HepG2 (cell line): ENCODE measurements at regions not wholly inside any gene's neighbourhood (a gene's known extent, or its start where the extent isn't known, plus 50 kb on each side); places are given as distances from the start of the nearest gene placed in this dataset.

Experiments
- ATAC-seq: fragments of 200-7000 bp; cut with Tn5 transposase; 3 replicates; pipeline ENCODE4 v1.9.1; 2020; ENCODE audit warnings: mild to moderate bottlenecking, moderate library complexity
- BruUV-seq: library from RNA; stranded (reverse); fragments of 400-500 nt; replicated peaks from 2 replicates; lab custom pipeline; 2021; lab: Mats Ljungman, UMichigan
- CTCF ChIA-PET: fragments of 300-600 bp; formaldehyde crosslinking; extraction: SDS; loops from one replicate; lab custom pipeline; 2021; ENCODE audit warnings: low total read pairs, inconsistent platforms, low intra/inter-chr PET ratio; lab: Yijun Ruan, JAX
- POLR2A ChIA-PET: fragments of 350-600 bp; sonication (Branson Sonifier 250); formaldehyde crosslinking; loops from one replicate; lab custom pipeline; 2020; ENCODE audit warnings: antibody characterized with exemption, inconsistent platforms; lab: Yijun Ruan, JAX
- DNase-seq: peaks from one replicate; pipeline ENCODE4 v3.0.0-alpha.2; 2015; ENCODE audit warnings: low spot score
- FAIRE-seq: peaks from 3 replicates; lab custom pipeline; 2011; peaks lifted over from hg19 to GRCh38; lab: Jason Lieb, UNC
- H2AFZ ChIP-seq: one replicate; pipeline ENCODE4 v1.6.1; 2011; ENCODE audit warnings: low read length, inconsistent platforms
- H3K27ac ChIP-seq: fragments of 300-600 bp; 3 replicates; pipeline ENCODE4 v1.8.0; 2011; ENCODE audit warnings: mixed run types, mild to moderate bottlenecking, mixed read lengths, low read length, inconsistent platforms; ENCODE audit not compliant: insufficient read depth; ENCODE audit errors: extremely low read length
- H3K27me3 ChIP-seq, 2 experiments: fragments of 200-600 bp in 1 of 2; 2 replicates in 1 of 2; 3 replicates in 1 of 2; pipeline versions ENCODE4 v1.6.0 to v1.8.0; 2011; ENCODE audit warnings: low read length in 2 of 2, mild to moderate bottlenecking in 2 of 2, moderate library complexity in 2 of 2, inconsistent platforms in 1 of 2; ENCODE audit not compliant: insufficient read depth in 2 of 2, control insufficient read depth in 1 of 2
- H3K36me3 ChIP-seq, 2 experiments: fragments of 200-600 bp in 1 of 2; replicated peaks in 1 of 2; 2 replicates in 1 of 2; 3 replicates in 1 of 2; pipeline versions ENCODE4 v1.5.1 to v1.8.0; 2011; ENCODE audit warnings: low read length in 2 of 2, inconsistent platforms in 1 of 2; ENCODE audit not compliant: insufficient read depth in 2 of 2, control insufficient read depth in 1 of 2
- H3K4me1 ChIP-seq: 2 replicates; pipeline ENCODE4 v1.5.1; 2012; ENCODE audit warnings: low read length, inconsistent platforms; ENCODE audit not compliant: insufficient read depth
- H3K4me2 ChIP-seq: 2 replicates; pipeline ENCODE4 v1.6.0; 2011; ENCODE audit warnings: low read depth, low read length, inconsistent platforms
- H3K4me3 ChIP-seq, 3 experiments: fragments of 200-600 bp in 1 of 3; sonication (generic), shearing (Covaris generic) in 1 of 3; replicated peaks in 1 of 3; 2 replicates each; pipeline ENCODE4 v1.5.1; 2011 to 2016; ENCODE audit warnings: low read length in 3 of 3, inconsistent platforms in 2 of 3, low read depth in 2 of 3, mild to moderate bottlenecking in 2 of 3, control low read depth in 1 of 3, mixed read lengths in 1 of 3; ENCODE audit not compliant: insufficient read depth in 1 of 3
- H3K79me2 ChIP-seq: one replicate; pipeline ENCODE4 v1.6.1; 2011; ENCODE audit warnings: low read length, inconsistent platforms; ENCODE audit not compliant: insufficient read depth
- H3K9ac ChIP-seq: 2 replicates; pipeline ENCODE4 v1.6.0; 2011; ENCODE audit warnings: mild to moderate bottlenecking, low read depth, low read length, inconsistent platforms; ENCODE audit not compliant: insufficient read depth
- H3K9me3 ChIP-seq: 2 replicates; pipeline ENCODE4 v1.5.1; 2012; ENCODE audit warnings: mild to moderate bottlenecking, low read length
- H4K20me1 ChIP-seq: 2 replicates; pipeline ENCODE4 v1.6.0; 2011; ENCODE audit warnings: inconsistent platforms, mild to moderate bottlenecking, low read length, moderate library complexity; ENCODE audit not compliant: insufficient read depth
- ATF7 ChIP-seq, 2 experiments: fragments of 450-650 bp in 1 of 2; sonication (generic) in 1 of 2; formaldehyde crosslinking in 1 of 2; IDR thresholded peaks; 2 replicates each; pipeline versions ENCODE4 v1.4.0 to v1.6.1; 2016 to 2020; ENCODE audit warnings: antibody characterized with exemption in 1 of 2, mild to moderate bottlenecking in 1 of 2, missing genetic modification reagents in 1 of 2
- CC2D1A ChIP-seq: sonication (generic); formaldehyde crosslinking; IDR thresholded peaks from 2 replicates; pipeline ENCODE4 v1.8.1; 2023; ENCODE audit warnings: mild to moderate bottlenecking, missing genetic modification reagents
- ELF4 ChIP-seq: sonication (generic); formaldehyde crosslinking; IDR thresholded peaks from 2 replicates; pipeline ENCODE4 v1.5.0; 2020; ENCODE audit warnings: missing genetic modification reagents, mild to moderate bottlenecking, moderate library complexity, borderline replicate concordance
- MTA1 ChIP-seq: sonication (generic); formaldehyde crosslinking; IDR thresholded peaks from 2 replicates; pipeline ENCODE4 v1.4.0; 2020; ENCODE audit warnings: missing genetic modification reagents, mild to moderate bottlenecking, borderline replicate concordance
- NFIC ChIP-seq: IDR thresholded peaks from 2 replicates; pipeline ENCODE4 v1.6.1; 2012; ENCODE audit warnings: mild to moderate bottlenecking, low read length, inconsistent platforms
- ZNF207 ChIP-seq: fragments of 450-650 bp; IDR thresholded peaks from 2 replicates; pipeline ENCODE4 v1.6.1; 2016; ENCODE audit warnings: antibody characterized with exemption, borderline replicate concordance
- ZNF329 ChIP-seq: sonication (generic); formaldehyde crosslinking; IDR thresholded peaks from 2 replicates; pipeline ENCODE4 v1.9.0; 2021; ENCODE audit warnings: low read depth, mild to moderate bottlenecking, missing genetic modification reagents
- ZNF782 ChIP-seq: sonication (generic); formaldehyde crosslinking; IDR thresholded peaks from 2 replicates; pipeline ENCODE4 v1.4.0; 2020; ENCODE audit warnings: missing genetic modification reagents, mild to moderate bottlenecking, borderline replicate concordance
- WGBS: methylation state at CpG from one replicate; pipeline ENCODE4 v1.1.6; 2017; ENCODE audit warnings: low lambda C conversion rate; 5-methylcytosine and 5-hydroxymethylcytosine counted together
- in situ Hi-C: cut with HindIII; loops from 2 replicates; pipeline ENCODE4 v1.10.0; 2017; ENCODE audit warnings: low pct_unique_long_range_greater_than_20kb; ENCODE audit not compliant: extremely low pct_ligation_motif_present
- intact Hi-C: fragments of 100-400 bp; cut with micrococcal nuclease; formaldehyde crosslinking; loops from one replicate; pipeline ENCODE4 v1.10.0; 2022; ENCODE audit not compliant: unreplicated experiment
- TF ChIP-seq, protein P1 (sequence below): sonication (generic); formaldehyde crosslinking; IDR thresholded peaks from 2 replicates; pipeline ENCODE4 v1.4.0; 2020; ENCODE audit warnings: missing genetic modification reagents, borderline replicate concordance
- TF ChIP-seq, protein P2 (sequence below): sonication (generic); formaldehyde crosslinking; IDR thresholded peaks from 2 replicates; pipeline ENCODE4 v1.9.0; 2021; ENCODE audit warnings: missing genetic modification reagents, borderline replicate concordance
- TF ChIP-seq, protein P3 (sequence below): sonication (generic); formaldehyde crosslinking; IDR thresholded peaks from 2 replicates; pipeline ENCODE4 v1.8.0; 2023; ENCODE audit warnings: mild to moderate bottlenecking, missing genetic modification reagents
- TF ChIP-seq, protein P4 (sequence below): sonication (generic); formaldehyde crosslinking; IDR thresholded peaks from 2 replicates; pipeline ENCODE4 v1.5.0; 2020; ENCODE audit warnings: mild to moderate bottlenecking, missing genetic modification reagents

DNA sequence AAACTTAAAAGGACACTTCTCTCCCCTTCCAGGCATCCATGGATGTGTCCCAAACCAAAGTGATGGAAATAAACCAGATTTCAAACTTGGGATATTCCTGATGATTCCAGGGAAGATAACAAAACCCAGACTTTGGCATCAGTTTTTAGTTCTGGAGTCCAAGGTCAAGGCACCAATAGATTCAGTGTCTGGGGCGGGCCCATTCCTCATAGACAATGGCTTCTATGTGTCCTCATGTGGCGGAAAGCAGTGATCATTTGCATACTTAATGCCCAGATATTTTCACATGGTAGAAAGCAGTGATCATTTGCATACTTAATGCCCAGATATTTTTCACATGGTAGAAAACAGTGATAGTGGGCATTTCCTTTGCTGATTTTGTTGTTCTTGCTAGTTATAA, 151.4 kb upstream of the DAP start (continued):
- no peak for TF ChIP-seq CC2D1A (CRISPR knock-in tag)
- TF ChIP-seq, protein P1, sequence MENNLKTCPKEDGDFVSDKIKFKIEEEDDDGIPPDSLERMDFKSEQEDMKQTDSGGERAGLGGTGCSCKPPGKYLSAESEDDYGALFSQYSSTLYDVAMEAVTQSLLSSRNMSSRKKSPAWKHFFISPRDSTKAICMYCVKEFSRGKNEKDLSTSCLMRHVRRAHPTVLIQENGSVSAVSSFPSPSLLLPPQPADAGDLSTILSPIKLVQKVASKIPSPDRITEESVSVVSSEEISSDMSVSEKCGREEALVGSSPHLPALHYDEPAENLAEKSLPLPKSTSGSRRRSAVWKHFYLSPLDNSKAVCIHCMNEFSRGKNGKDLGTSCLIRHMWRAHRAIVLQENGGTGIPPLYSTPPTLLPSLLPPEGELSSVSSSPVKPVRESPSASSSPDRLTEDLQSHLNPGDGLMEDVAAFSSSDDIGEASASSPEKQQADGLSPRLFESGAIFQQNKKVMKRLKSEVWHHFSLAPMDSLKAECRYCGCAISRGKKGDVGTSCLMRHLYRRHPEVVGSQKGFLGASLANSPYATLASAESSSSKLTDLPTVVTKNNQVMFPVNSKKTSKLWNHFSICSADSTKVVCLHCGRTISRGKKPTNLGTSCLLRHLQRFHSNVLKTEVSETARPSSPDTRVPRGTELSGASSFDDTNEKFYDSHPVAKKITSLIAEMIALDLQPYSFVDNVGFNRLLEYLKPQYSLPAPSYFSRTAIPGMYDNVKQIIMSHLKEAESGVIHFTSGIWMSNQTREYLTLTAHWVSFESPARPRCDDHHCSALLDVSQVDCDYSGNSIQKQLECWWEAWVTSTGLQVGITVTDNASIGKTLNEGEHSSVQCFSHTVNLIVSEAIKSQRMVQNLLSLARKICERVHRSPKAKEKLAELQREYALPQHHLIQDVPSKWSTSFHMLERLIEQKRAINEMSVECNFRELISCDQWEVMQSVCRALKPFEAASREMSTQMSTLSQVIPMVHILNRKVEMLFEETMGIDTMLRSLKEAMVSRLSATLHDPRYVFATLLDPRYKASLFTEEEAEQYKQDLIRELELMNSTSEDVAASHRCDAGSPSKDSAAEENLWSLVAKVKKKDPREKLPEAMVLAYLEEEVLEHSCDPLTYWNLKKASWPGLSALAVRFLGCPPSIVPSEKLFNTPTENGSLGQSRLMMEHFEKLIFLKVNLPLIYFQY (CRISPR knock-in tag): no peak
- TF ChIP-seq, all 625 proteins: peak for 0

DNA sequence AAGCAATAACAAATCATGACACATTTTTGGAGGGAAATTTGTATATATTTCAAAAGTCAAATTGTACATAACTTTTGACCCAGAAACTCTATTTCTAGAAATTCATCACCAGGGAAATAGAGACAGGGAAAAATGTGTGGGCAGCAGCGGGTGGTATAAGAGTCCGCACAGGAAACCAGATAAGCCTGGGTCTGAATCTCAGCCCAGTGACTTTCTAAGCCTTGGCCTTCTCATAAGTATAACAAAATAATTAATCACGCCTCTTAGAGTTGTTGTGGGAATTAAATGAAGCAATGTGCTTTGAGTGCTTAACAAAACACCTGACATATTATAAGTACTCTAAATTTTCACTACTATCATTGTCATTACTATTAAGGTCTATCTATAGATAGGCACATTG, 149.2 kb upstream of the DAP start:
- FAIRE-seq (no peak), DNase-seq (no peak), ATAC-seq (no peak)
- Histone ChIP-seq H3K27me3 (no peaks in the 10 kb centered on the region; a peak in 1 of 5 replicates), H3K4me3 (no peak overlapping the region), H2AFZ (no peak overlapping the region), H3K4me2 (no peak overlapping the region), H3K36me3 (no peaks in the 10 kb centered on the region), H3K79me2 (no peaks in the 10 kb centered on the region), H3K9ac (no peak overlapping the region), H3K27ac (no peak overlapping the region), H3K9me3 (no peaks in the 10 kb centered on the region), H3K4me1 (no peaks in the 10 kb centered on the region), H4K20me1 (no peaks in the 10 kb centered on the region)
- ChIA-PET CTCF (no interaction called here), POLR2A (no interaction called here)
- in situ Hi-C loops (no loop called here), intact Hi-C loops (no loop called here)
- WGBS: 64% methylated on average over 3 of the region's 3 CpGs
- no peak for TF ChIP-seq ELF4
- TF ChIP-seq, protein P2, sequence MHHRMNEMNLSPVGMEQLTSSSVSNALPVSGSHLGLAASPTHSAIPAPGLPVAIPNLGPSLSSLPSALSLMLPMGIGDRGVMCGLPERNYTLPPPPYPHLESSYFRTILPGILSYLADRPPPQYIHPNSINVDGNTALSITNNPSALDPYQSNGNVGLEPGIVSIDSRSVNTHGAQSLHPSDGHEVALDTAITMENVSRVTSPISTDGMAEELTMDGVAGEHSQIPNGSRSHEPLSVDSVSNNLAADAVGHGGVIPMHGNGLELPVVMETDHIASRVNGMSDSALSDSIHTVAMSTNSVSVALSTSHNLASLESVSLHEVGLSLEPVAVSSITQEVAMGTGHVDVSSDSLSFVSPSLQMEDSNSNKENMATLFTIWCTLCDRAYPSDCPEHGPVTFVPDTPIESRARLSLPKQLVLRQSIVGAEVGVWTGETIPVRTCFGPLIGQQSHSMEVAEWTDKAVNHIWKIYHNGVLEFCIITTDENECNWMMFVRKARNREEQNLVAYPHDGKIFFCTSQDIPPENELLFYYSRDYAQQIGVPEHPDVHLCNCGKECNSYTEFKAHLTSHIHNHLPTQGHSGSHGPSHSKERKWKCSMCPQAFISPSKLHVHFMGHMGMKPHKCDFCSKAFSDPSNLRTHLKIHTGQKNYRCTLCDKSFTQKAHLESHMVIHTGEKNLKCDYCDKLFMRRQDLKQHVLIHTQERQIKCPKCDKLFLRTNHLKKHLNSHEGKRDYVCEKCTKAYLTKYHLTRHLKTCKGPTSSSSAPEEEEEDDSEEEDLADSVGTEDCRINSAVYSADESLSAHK (CRISPR knock-in tag): no peak
- TF ChIP-seq, protein P3, sequence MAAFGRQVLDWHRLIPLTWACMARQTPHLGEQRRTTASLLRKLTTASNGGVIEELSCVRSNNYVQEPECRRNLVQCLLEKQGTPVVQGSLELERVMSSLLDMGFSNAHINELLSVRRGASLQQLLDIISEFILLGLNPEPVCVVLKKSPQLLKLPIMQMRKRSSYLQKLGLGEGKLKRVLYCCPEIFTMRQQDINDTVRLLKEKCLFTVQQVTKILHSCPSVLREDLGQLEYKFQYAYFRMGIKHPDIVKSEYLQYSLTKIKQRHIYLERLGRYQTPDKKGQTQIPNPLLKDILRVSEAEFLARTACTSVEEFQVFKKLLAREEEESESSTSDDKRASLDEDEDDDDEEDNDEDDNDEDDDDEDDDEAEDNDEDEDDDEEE (CRISPR knock-in tag): no peak
- no peak for TF ChIP-seq NFIC
- TF ChIP-seq ZNF207: no peak
- TF ChIP-seq ZNF782 (CRISPR knock-in tag): no peak
- TF ChIP-seq, protein P4, sequence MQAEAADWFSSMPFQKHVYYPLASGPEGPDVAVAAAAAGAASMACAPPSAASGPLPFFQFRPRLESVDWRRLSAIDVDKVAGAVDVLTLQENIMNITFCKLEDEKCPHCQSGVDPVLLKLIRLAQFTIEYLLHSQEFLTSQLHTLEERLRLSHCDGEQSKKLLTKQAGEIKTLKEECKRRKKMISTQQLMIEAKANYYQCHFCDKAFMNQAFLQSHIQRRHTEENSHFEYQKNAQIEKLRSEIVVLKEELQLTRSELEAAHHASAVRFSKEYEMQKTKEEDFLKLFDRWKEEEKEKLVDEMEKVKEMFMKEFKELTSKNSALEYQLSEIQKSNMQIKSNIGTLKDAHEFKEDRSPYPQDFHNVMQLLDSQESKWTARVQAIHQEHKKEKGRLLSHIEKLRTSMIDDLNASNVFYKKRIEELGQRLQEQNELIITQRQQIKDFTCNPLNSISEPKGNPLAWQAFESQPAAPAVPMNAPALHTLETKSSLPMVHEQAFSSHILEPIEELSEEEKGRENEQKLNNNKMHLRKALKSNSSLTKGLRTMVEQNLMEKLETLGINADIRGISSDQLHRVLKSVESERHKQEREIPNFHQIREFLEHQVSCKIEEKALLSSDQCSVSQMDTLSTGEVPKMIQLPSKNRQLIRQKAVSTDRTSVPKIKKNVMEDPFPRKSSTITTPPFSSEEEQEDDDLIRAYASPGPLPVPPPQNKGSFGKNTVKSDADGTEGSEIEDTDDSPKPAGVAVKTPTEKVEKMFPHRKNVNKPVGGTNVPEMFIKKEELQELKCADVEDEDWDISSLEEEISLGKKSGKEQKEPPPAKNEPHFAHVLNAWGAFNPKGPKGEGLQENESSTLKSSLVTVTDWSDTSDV (CRISPR knock-in tag): no peak
- no peak for TF ChIP-seq CC2D1A (CRISPR knock-in tag)
- no peak for TF ChIP-seq MTA1 (CRISPR knock-in tag)
- no peak for TF ChIP-seq ATF7 (IDR thresholded peaks at IDR 0.05)
- TF ChIP-seq ATF7 (CRISPR knock-in tag; IDR thresholded peaks at IDR 0.05): no peak
- no peak for TF ChIP-seq ZNF329
- BruUV-seq: no TSS peak
